GM18909 (cell line): ENCODE measurements at regions not wholly inside any gene's neighbourhood (a gene's known extent, or its start where the extent isn't known, plus 50 kb on each side); places are given as distances from the start of the nearest gene placed in this dataset.
"Not testable (repeated sequence)": the region's sequence is repeated elsewhere in the genome, so short reads cannot be mapped to it uniquely, and the experiment has no call there.

ENCODE experiments used
- ATAC-seq: cut with Tn5 transposase; IDR thresholded peaks from one replicate; pipeline ENCODE4 v1.9.1; 2021; ENCODE audit warnings: mild to moderate bottlenecking; ENCODE audit not compliant: unreplicated experiment, poor library complexity

- ATAC-seq, result no peak
These were observed 134.9 kb downstream of the SAMD9 start for GRCh38 chr7:92982928-92983327.

- ATAC-seq, result no peak
These were observed 140.6 kb upstream of the CDK6 start for GRCh38 chr7:92976931-92977330.

- ATAC-seq, result no peak
These were observed 137.6 kb upstream of the CDK6 start for GRCh38 chr7:92973974-92974373.

GRCh38 chr7:92973293-92973731 lies 136.9 kb upstream of the CDK6 start:
- no peak for ATAC-seq

GRCh38 chr7:92972441-92972840 lies 136.1 kb upstream of the CDK6 start:
- no peak for ATAC-seq

GRCh38 chr7:92969061-92969460 lies 132.7 kb upstream of the CDK6 start:
- no peak for ATAC-seq

- peak; percentile 65 for ATAC-seq
These were observed 132.1 kb upstream of the CDK6 start for GRCh38 chr7:92968502-92968901.

GRCh38 chr7:92967238-92967637 lies 130.9 kb upstream of the CDK6 start:
- ATAC-seq, result no peak

GRCh38 chr7:92964141-92964540 lies 127.8 kb upstream of the CDK6 start:
- ATAC-seq, result no peak

GRCh38 chr7:92963566-92963965 lies 127.2 kb upstream of the CDK6 start:
- ATAC-seq, result no peak

- ATAC-seq, result no peak
These were observed 125.6 kb upstream of the CDK6 start for GRCh38 chr7:92961961-92962360.

GRCh38 chr7:92956575-92956974 lies 120.2 kb upstream of the CDK6 start:
- ATAC-seq, result no peak

GRCh38 chr7:92955081-92955480 lies 118.7 kb upstream of the CDK6 start:
- ATAC-seq, result no peak

- no peak for ATAC-seq
These were observed 117.3 kb upstream of the CDK6 start for GRCh38 chr7:92953657-92954056.

GRCh38 chr7:92949748-92950147 lies 113.4 kb upstream of the CDK6 start:
- no peak for ATAC-seq

GRCh38 chr7:92945840-92946239 lies 109.5 kb upstream of the CDK6 start:
- no peak for ATAC-seq

GRCh38 chr7:92944633-92945032 lies 108.3 kb upstream of the CDK6 start:
- no peak for ATAC-seq

GRCh38 chr7:92942706-92943105 lies 106.3 kb upstream of the CDK6 start:
- not testable (repeated sequence) for ATAC-seq

- ATAC-seq, result no peak
These were observed 103.4 kb upstream of the CDK6 start for GRCh38 chr7:92939666-92940360.

GRCh38 chr7:92934096-92934495 lies 97.7 kb upstream of the CDK6 start:
- no peak for ATAC-seq

GRCh38 chr7:92932450-92932849 lies 96.1 kb upstream of the CDK6 start:
- no peak for ATAC-seq

- ATAC-seq, result no peak
These were observed 94.0 kb upstream of the CDK6 start for GRCh38 chr7:92930404-92930803.

- no peak for ATAC-seq
These were observed 90.3 kb upstream of the CDK6 start for GRCh38 chr7:92926697-92927044.
